B cell (primary cell): ENCODE measurements at regions not wholly inside any gene's neighbourhood (a gene's known extent, or its start where the extent isn't known, plus 50 kb on each side); places are given as distances from the start of the nearest gene placed in this dataset.

Experiments
- ATAC-seq: fragments of 200-7000 bp; cut with Tn5 transposase; one replicate; pipeline ENCODE4 v1.10.0; 2021; ENCODE audit warnings: low read depth, mild to moderate bottlenecking, moderate number of reproducible peaks, moderate library complexity
- CTCF ChIA-PET: fragments of 350-600 bp; sonication (Branson Sonifier 250); formaldehyde crosslinking; loops from one replicate; lab custom pipeline; 2021; ENCODE audit warnings: antibody characterized with exemption, inconsistent platforms; lab: Charles Lee
- POLR2A ChIA-PET: fragments of 350-600 bp; sonication (Branson Sonifier 250); formaldehyde crosslinking; loops from one replicate; lab custom pipeline; 2021; ENCODE audit warnings: antibody characterized with exemption; lab: Charles Lee
- DNase-seq: peaks from one replicate; pipeline ENCODE4 v3.0.0; 2013
- H2AFZ ChIP-seq: 2 replicates; pipeline ENCODE4 v1.6.1; 2012; ENCODE audit warnings: mild to moderate bottlenecking, low read depth, low read length; ENCODE audit not compliant: insufficient read depth, poor library complexity, severe bottlenecking
- H3K27ac ChIP-seq, 2 donors: 1 replicate in 1 of 2; 2 replicates in 1 of 2; pipeline ENCODE4 v1.5.1; 2012 to 2013; ENCODE audit warnings: low read length in 2 of 2, mild to moderate bottlenecking in 2 of 2, moderate library complexity in 1 of 2
- H3K27me3 ChIP-seq, 4 experiments: fragments of 200-600 bp in 1 of 4; sonication (generic) in 1 of 4; replicated peaks in 1 of 4; 1 replicate in 2 of 4; 2 replicates in 2 of 4; pipeline versions ENCODE4 v1.6.1 to v1.7.0; 2013 to 2016; ENCODE audit warnings: low read length in 3 of 4, mild to moderate bottlenecking in 2 of 4, mixed read lengths in 1 of 4, moderate library complexity in 1 of 4; ENCODE audit not compliant: insufficient read depth in 4 of 4, control insufficient read depth in 3 of 4; ENCODE audit errors: control extremely low read depth in 1 of 4
- H3K36me3 ChIP-seq, 2 experiments: replicated peaks in 1 of 2; 1 replicate in 1 of 2; 2 replicates in 1 of 2; pipeline versions ENCODE4 v1.6.1 to v1.7.1; 2013; ENCODE audit warnings: low read length in 1 of 2; ENCODE audit not compliant: insufficient read depth in 2 of 2, control insufficient read depth in 1 of 2; ENCODE audit errors: control extremely low read depth in 1 of 2, extremely low read depth in 1 of 2
- H3K4me1 ChIP-seq, 2 donors: fragments of 200-600 bp in 1 of 2; sonication (generic) in 1 of 2; 1 replicate in 1 of 2; 2 replicates in 1 of 2; pipeline versions ENCODE4 v1.5.1 to v1.6.1; 2013 to 2017; ENCODE audit warnings: low read length in 2 of 2; ENCODE audit not compliant: control insufficient read depth in 2 of 2, insufficient read depth in 2 of 2
- H3K4me2 ChIP-seq: replicated peaks from 2 replicates; pipeline ENCODE3; 2012; ENCODE audit warnings: mild to moderate bottlenecking, low read depth, low read length; ENCODE audit not compliant: poor library complexity, severe bottlenecking
- H3K4me3 ChIP-seq, 5 experiments: fragments of 200-600 bp in 1 of 5; sonication (generic) in 1 of 5; 1 replicate in 3 of 5; 2 replicates in 2 of 5; pipeline versions ENCODE4 v1.5.1 to v1.7.0; 2011 to 2016; ENCODE audit warnings: low read length in 4 of 5, mild to moderate bottlenecking in 4 of 5, low read depth in 2 of 5, control low read depth in 1 of 5, moderate library complexity in 1 of 5; ENCODE audit not compliant: insufficient read depth in 1 of 5; ENCODE audit errors: control extremely low read depth in 1 of 5, extremely low read depth in 1 of 5
- H3K79me2 ChIP-seq: fragments of 200-600 bp; sonication (generic); one replicate; pipeline ENCODE4 v1.6.0; 2016; ENCODE audit warnings: low read length; ENCODE audit not compliant: control insufficient read depth, insufficient read depth
- H3K9ac ChIP-seq: fragments of 200-600 bp; sonication (generic); 2 replicates; pipeline ENCODE4 v1.6.1; 2017; ENCODE audit warnings: mild to moderate bottlenecking, low read length, moderate library complexity
- H3K9me3 ChIP-seq, 3 donors: one replicate each; pipeline versions ENCODE4 v1.6.1 to v1.7.1; 2013; ENCODE audit warnings: low read length in 2 of 3; ENCODE audit not compliant: control insufficient read depth in 2 of 3, insufficient read depth in 1 of 3; ENCODE audit errors: control extremely low read depth in 1 of 3
- H4K20me1 ChIP-seq: 2 replicates; pipeline ENCODE4 v1.6.0; 2012; ENCODE audit warnings: mild to moderate bottlenecking, low read length; ENCODE audit not compliant: insufficient read depth, control insufficient read depth, poor library complexity, severe bottlenecking
- H3K27ac Mint-ChIP-seq: one replicate; pipeline ENCODE4 v1.8.0; 2021; ENCODE audit warnings: mixed read lengths
- H3K27me3 Mint-ChIP-seq: one replicate; pipeline ENCODE4 v1.8.0; 2021; ENCODE audit warnings: mixed read lengths
- H3K4me1 Mint-ChIP-seq: one replicate; pipeline ENCODE4 v1.8.0; 2021; ENCODE audit warnings: mixed read lengths
- H3K4me3 Mint-ChIP-seq: one replicate; pipeline ENCODE4 v1.8.0; 2021; ENCODE audit warnings: mixed read lengths
- H3K9me3 Mint-ChIP-seq: one replicate; pipeline ENCODE4 v1.8.0; 2022; ENCODE audit warnings: mixed read lengths; ENCODE audit not compliant: insufficient read depth
- CTCF ChIP-seq: fragments of 200-600 bp; IDR thresholded peaks from one replicate; pipeline ENCODE4 v1.8.0; 2022; ENCODE audit warnings: antibody characterized with exemption, mild to moderate bottlenecking
- EZH2 ChIP-seq: IDR thresholded peaks from 2 replicates; pipeline ENCODE4 v1.6.1; 2012; ENCODE audit warnings: borderline replicate concordance, low read depth, mild to moderate bottlenecking, moderate library complexity, low read length; ENCODE audit not compliant: insufficient read depth, poor library complexity, severe bottlenecking
- WGBS: methylation state at CpG from one replicate; pipeline ENCODE4 v1.1.5; 2013; ENCODE audit warnings: missing lambda C conversion rate; ENCODE audit not compliant: insufficient coverage; 5-methylcytosine and 5-hydroxymethylcytosine counted together
- intact Hi-C: fragments of 100-400 bp; cut with micrococcal nuclease; formaldehyde crosslinking; loops from one replicate; pipeline ENCODE4 v1.10.0; 2022

GRCh38 chr4:79833857-79834256, 239.2 kb downstream of the ANTXR2 start:
- intact Hi-C loops, result no loop called here
- Histone ChIP-seq H3K9ac (no peak overlapping the region), H3K4me1 (no peaks in the 10 kb centered on the region), H2AFZ (no peak overlapping the region), H3K9me3 (peaks cover 0 to 1% (median 0%) of the 10 kb centered on the region in 3 donors), H3K4me2 (no peak overlapping the region), H4K20me1 (no peaks in the 10 kb centered on the region), H3K4me3 (no peak overlapping the region), H3K79me2 (no peaks in the 10 kb centered on the region), H3K36me3 (no peaks in the 10 kb centered on the region), H3K27ac (no peak overlapping the region), H3K27me3 (no peaks in the 10 kb centered on the region)
- peaks cover 7% of the 10 kb centered on the region for H3K9me3 Mint-ChIP-seq
- no peak overlapping the region for H3K4me3 Mint-ChIP-seq
- no peak for ATAC-seq
- DNase-seq, result no peak
- TF ChIP-seq CTCF, result no peak
- no peak for TF ChIP-seq EZH2
- POLR2A ChIA-PET, result no interaction called here
- peaks cover 3% of the 10 kb centered on the region for H3K27me3 Mint-ChIP-seq
- no peaks in the 10 kb centered on the region for H3K4me1 Mint-ChIP-seq
- no peak overlapping the region for H3K27ac Mint-ChIP-seq
- no CpG with 5 or more reads among the region's 1 CpG for WGBS
- CTCF ChIA-PET, result no interaction called here

- Histone ChIP-seq H3K9ac (no peak overlapping the region), H3K9me3 (no peaks in the 10 kb centered on the region), H3K36me3 (no peaks in the 10 kb centered on the region), H3K27ac (no peak overlapping the region), H4K20me1 (no peaks in the 10 kb centered on the region), H3K4me1 (no peaks in the 10 kb centered on the region), H3K27me3 (no peaks in the 10 kb centered on the region), H2AFZ (no peak overlapping the region), H3K79me2 (no peaks in the 10 kb centered on the region), H3K4me3 (no peak overlapping the region), H3K4me2 (no peak overlapping the region)
- ChIA-PET POLR2A (no interaction called here), CTCF (no interaction called here)
- Mint-ChIP-seq H3K4me3 (no peak overlapping the region), H3K9me3 (peaks cover 6% of the 10 kb centered on the region), H3K27me3 (peaks cover 3% of the 10 kb centered on the region), H3K4me1 (no peaks in the 10 kb centered on the region), H3K27ac (no peak overlapping the region)
- ATAC-seq (no peak), DNase-seq (no peak)
- TF ChIP-seq CTCF, result no peak
- TF ChIP-seq EZH2, result no peak
- intact Hi-C loops, result no loop called here
Observed at GRCh38 chr4:79831701-79832514, 241.1 kb downstream of the ANTXR2 start.
